ENCODE measurements at regions not wholly inside any gene's neighbourhood (a gene's known extent, or its start where the extent isn't known, plus 50 kb on each side); places are given as distances from the start of the nearest gene placed in this dataset.

DNA sequence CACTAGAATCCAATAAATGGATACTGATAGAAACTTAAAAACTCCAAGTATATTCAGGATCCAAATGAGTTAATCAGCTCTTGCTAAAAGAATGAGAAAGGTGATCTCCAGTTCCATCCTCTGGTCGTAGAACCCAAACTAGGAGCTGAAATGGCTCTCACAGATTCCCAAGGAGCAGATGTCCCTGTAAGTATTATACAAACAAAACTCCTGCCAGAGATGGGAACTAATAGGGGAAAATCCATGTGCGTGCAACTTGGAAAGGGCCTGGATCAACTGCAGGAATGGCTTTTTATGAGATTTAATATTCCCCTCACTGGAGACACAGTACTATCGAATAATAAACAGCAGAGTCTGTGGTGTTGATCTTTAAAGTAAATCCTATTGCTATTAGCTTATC lies 309.2 kb upstream of the TBX3 start:
- TF ChIP-seq POLR2A (IDR thresholded peaks at IDR 0.05; ENCODE audit: borderline replicate concordance, extremely low read depth, insufficient read depth, insufficient read length), result no peak
- TF ChIP-seq, protein P1, sequence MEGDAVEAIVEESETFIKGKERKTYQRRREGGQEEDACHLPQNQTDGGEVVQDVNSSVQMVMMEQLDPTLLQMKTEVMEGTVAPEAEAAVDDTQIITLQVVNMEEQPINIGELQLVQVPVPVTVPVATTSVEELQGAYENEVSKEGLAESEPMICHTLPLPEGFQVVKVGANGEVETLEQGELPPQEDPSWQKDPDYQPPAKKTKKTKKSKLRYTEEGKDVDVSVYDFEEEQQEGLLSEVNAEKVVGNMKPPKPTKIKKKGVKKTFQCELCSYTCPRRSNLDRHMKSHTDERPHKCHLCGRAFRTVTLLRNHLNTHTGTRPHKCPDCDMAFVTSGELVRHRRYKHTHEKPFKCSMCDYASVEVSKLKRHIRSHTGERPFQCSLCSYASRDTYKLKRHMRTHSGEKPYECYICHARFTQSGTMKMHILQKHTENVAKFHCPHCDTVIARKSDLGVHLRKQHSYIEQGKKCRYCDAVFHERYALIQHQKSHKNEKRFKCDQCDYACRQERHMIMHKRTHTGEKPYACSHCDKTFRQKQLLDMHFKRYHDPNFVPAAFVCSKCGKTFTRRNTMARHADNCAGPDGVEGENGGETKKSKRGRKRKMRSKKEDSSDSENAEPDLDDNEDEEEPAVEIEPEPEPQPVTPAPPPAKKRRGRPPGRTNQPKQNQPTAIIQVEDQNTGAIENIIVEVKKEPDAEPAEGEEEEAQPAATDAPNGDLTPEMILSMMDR (IDR thresholded peaks at IDR 0.05 in 2 of 3, conservative IDR thresholded peaks at IDR 0.05 in 1 of 3; ENCODE audit: borderline replicate concordance in 1 of 3, insufficient read depth in 1 of 3, low read depth in 2 of 3, low read length in 2 of 3), result no peak
- TF ChIP-seq FOSL1 (IDR thresholded peaks at IDR 0.05; ENCODE audit: low read depth), result no peak
- TF ChIP-seq ZFX (IDR thresholded peaks at IDR 0.05), result no peak
- TF ChIP-seq, protein P2, sequence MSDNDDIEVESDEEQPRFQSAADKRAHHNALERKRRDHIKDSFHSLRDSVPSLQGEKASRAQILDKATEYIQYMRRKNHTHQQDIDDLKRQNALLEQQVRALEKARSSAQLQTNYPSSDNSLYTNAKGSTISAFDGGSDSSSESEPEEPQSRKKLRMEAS (IDR thresholded peaks at IDR 0.05), result no peak
- TF ChIP-seq CBX3 (IDR thresholded peaks at IDR 0.05; ENCODE audit: low read depth), result no peak
- TF ChIP-seq EZH2 (IDR thresholded peaks at IDR 0.05), result no peak
- TF ChIP-seq, protein P3, sequence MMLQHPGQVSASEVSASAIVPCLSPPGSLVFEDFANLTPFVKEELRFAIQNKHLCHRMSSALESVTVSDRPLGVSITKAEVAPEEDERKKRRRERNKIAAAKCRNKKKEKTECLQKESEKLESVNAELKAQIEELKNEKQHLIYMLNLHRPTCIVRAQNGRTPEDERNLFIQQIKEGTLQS (IDR thresholded peaks at IDR 0.05), result no peak
- TF ChIP-seq EZH2phosphoT487 (IDR thresholded peaks at IDR 0.05; ENCODE audit: borderline replicate concordance), result no peak

All from HCT116 (cell line).